ENCODE measurements at regions not wholly inside any gene's neighbourhood (a gene's known extent, or its start where the extent isn't known, plus 50 kb on each side); places are given as distances from the start of the nearest gene placed in this dataset.

DNA sequence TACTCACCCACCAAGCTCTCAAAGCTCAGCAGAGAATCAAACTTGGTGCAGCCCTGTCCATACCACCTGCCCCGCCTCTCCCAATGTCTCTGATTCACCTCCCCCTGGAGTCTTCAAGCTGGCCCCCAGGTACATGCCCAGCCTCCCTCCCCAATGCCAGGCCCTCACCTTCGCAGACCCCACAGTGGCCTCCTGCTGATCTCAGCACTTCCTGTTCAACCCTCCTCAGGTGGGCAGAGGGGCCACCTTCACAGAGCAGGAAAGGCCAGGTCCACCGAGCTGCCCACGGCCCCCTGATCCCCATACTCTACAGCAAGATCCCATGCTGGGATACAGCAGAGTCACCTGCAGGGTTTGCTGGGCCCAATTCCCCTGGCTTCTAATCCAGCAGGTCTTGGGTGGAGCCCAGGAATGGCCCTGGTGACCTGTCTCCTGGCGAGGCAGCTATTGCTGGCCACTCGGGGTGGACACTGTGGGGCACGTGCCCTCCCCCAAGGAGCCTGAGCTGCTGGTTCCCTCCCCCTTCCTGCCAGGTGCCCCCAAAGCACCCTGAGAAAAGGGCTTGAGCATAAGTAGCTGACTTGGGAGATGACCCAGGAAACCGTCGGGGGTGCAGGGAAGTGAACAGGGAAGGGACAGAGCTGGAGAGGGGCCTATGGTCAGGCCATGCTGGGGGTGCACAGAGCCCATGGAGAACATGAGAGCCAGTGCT is 150.7 kb downstream of the BRD1 start:
- Histone ChIP-seq H3K27ac (ENCODE audit: low read length) (no peak overlapping the region), H3K36me3 (ENCODE audit: control insufficient read depth in 2 of 2, extremely low read depth in 1 of 2, insufficient read depth in 1 of 2, low read length in 1 of 2) (no peaks in the 10 kb centered on the region), H3K4me3 (ENCODE audit: control insufficient read depth in 1 of 2, extremely low read depth in 1 of 2, low read length in 1 of 2) (no peak overlapping the region), H3K9me3 (no peaks in the 10 kb centered on the region), H3K4me1 (ENCODE audit: control insufficient read depth in 1 of 2, extremely low read depth in 1 of 2, insufficient read depth in 2 of 2, low read length in 2 of 2) (peaks cover 0 to 6% of the 10 kb centered on the region in 2 experiments), H3K27me3 (replicated peaks in 1 of 2; ENCODE audit: control insufficient read depth in 2 of 2, extremely low read depth in 1 of 2, insufficient read depth in 2 of 2, low read length in 1 of 2) (peaks cover 0 to 38% of the 10 kb centered on the region in 2 experiments)
- CTCF ChIA-PET: no interaction called here
- Mint-ChIP-seq H3K9me3 (no peaks in the 10 kb centered on the region), H3K4me3 (no peak overlapping the region), H3K27me3 (peaks cover 9 to 15% of the 10 kb centered on the region in 2 donors), H3K4me1 (peaks cover 0 to 12% (median 12%) of the 10 kb centered on the region in 3 donors), H3K36me3 (no peaks in the 10 kb centered on the region), H3K27ac (no peak overlapping the region)
- POLR2A ChIA-PET: no interaction called here
- 64% methylated on average over 7 of the region's 9 CpGs for WGBS (ENCODE audit: insufficient coverage)
- DNase-seq: peak in 2 of 35 experiments; percentile 4 to 10
- no peak for ATAC-seq (replicated peaks in 1 of 4)

- H3K4me1 ChIP-seq (ENCODE audit: control insufficient read depth in 1 of 2, extremely low read depth in 1 of 2, insufficient read depth in 2 of 2, low read length in 2 of 2): peaks cover 0 to 11% of the 10 kb centered on the region in 2 experiments
- no peak for ATAC-seq (replicated peaks in 1 of 4)
- ChIA-PET POLR2A (no interaction called here), CTCF (no interaction called here)
- H3K4me1 Mint-ChIP-seq: peaks cover 5 to 19% (median 19%) of the 10 kb centered on the region in 3 donors
- no peaks in the 10 kb centered on the region for H3K9me3 Mint-ChIP-seq
- H3K36me3 ChIP-seq (ENCODE audit: control insufficient read depth in 2 of 2, extremely low read depth in 1 of 2, insufficient read depth in 1 of 2, low read length in 1 of 2): no peaks in the 10 kb centered on the region
- no peaks in the 10 kb centered on the region for H3K36me3 Mint-ChIP-seq
- H3K4me3 Mint-ChIP-seq: no peak overlapping the region
- peaks cover 2 to 43% of the 10 kb centered on the region in 2 experiments for H3K27me3 ChIP-seq (replicated peaks in 1 of 2; ENCODE audit: control insufficient read depth in 2 of 2, extremely low read depth in 1 of 2, insufficient read depth in 2 of 2, low read length in 1 of 2)
- H3K27ac ChIP-seq (ENCODE audit: low read length): no peak overlapping the region
- H3K9me3 ChIP-seq: no peaks in the 10 kb centered on the region
- WGBS (ENCODE audit: insufficient coverage): 81% methylated on average over 2 of the region's 5 CpGs
- peak in 1 of 35 experiments; percentile 3 for DNase-seq
- peaks cover 16 to 22% of the 10 kb centered on the region in 2 donors for H3K27me3 Mint-ChIP-seq
- no peak overlapping the region for H3K27ac Mint-ChIP-seq
- no peak overlapping the region for H3K4me3 ChIP-seq (ENCODE audit: control insufficient read depth in 1 of 2, extremely low read depth in 1 of 2, low read length in 1 of 2)
Measured at GRCh38 chr22:49676230-49676629, 151.4 kb downstream of the BRD1 start.

- Mint-ChIP-seq H3K27me3 (peaks cover 20 to 25% of the 10 kb centered on the region in 2 donors), H3K27ac (no peak overlapping the region), H3K36me3 (no peaks in the 10 kb centered on the region), H3K4me3 (no peak overlapping the region), H3K9me3 (no peaks in the 10 kb centered on the region), H3K4me1 (peaks cover 8 to 22% (median 22%) of the 10 kb centered on the region in 3 donors)
- no peaks in the 10 kb centered on the region for H3K36me3 ChIP-seq (ENCODE audit: control insufficient read depth in 2 of 2, extremely low read depth in 1 of 2, insufficient read depth in 1 of 2, low read length in 1 of 2)
- no peak for ATAC-seq (replicated peaks in 1 of 4)
- CTCF ChIA-PET: no interaction called here
- DNase-seq: peak in 1 of 35 experiments; percentile 1
- H3K27me3 ChIP-seq (replicated peaks in 1 of 2; ENCODE audit: control insufficient read depth in 2 of 2, extremely low read depth in 1 of 2, insufficient read depth in 2 of 2, low read length in 1 of 2): peaks cover 2 to 51% of the 10 kb centered on the region in 2 experiments
- POLR2A ChIA-PET: no interaction called here
- H3K4me1 ChIP-seq (ENCODE audit: control insufficient read depth in 1 of 2, extremely low read depth in 1 of 2, insufficient read depth in 2 of 2, low read length in 2 of 2): peaks cover 0 to 18% of the 10 kb centered on the region in 2 experiments
- no peak overlapping the region for H3K4me3 ChIP-seq (ENCODE audit: control insufficient read depth in 1 of 2, extremely low read depth in 1 of 2, low read length in 1 of 2)
- no peak overlapping the region for H3K27ac ChIP-seq (ENCODE audit: low read length)
- no peaks in the 10 kb centered on the region for H3K9me3 ChIP-seq
- whole genome bisulfite sequencing (ENCODE audit: insufficient coverage): 86% methylated on average over 4 of the region's 12 CpGs
Measured at GRCh38 chr22:49674479-49675050, 153.1 kb downstream of the BRD1 start.

DNA sequence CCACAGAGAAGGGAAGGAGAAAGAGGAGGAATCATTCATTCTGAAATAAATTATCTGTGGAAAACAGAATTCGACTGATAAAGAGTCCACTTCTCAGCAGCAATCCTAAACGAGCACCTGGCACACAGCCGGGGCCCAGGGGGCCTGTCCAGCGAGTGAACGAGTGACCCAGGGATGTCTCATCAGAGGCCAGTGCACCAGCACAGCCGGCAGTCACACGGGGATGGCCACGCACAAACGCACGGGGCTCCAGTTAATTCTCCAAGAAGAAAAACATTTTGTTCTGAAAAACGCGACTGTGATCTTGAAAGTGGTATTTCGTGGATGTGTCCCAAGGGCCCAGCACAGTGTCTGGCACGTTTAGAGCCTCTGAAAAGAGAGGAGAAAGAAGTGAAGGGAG is 154.6 kb downstream of the BRD1 start:
- ATAC-seq (replicated peaks in 1 of 4): no peak
- Histone ChIP-seq H3K27me3 (replicated peaks in 1 of 2; ENCODE audit: control insufficient read depth in 2 of 2, extremely low read depth in 1 of 2, insufficient read depth in 2 of 2, low read length in 1 of 2) (peaks cover 2 to 53% of the 10 kb centered on the region in 2 experiments), H3K4me3 (ENCODE audit: control insufficient read depth in 1 of 2, extremely low read depth in 1 of 2, low read length in 1 of 2) (no peak overlapping the region), H3K27ac (ENCODE audit: low read length) (no peak overlapping the region), H3K4me1 (ENCODE audit: control insufficient read depth in 1 of 2, extremely low read depth in 1 of 2, insufficient read depth in 2 of 2, low read length in 2 of 2) (peaks cover 5 to 18% of the 10 kb centered on the region in 2 experiments), H3K36me3 (ENCODE audit: control insufficient read depth in 2 of 2, extremely low read depth in 1 of 2, insufficient read depth in 1 of 2, low read length in 1 of 2) (no peaks in the 10 kb centered on the region), H3K9me3 (no peaks in the 10 kb centered on the region)
- POLR2A ChIA-PET: no interaction called here
- H3K9me3 Mint-ChIP-seq: no peaks in the 10 kb centered on the region
- H3K4me3 Mint-ChIP-seq: no peak overlapping the region
- H3K4me1 Mint-ChIP-seq: peaks cover 8 to 20% (median 10%) of the 10 kb centered on the region in 3 donors
- H3K27me3 Mint-ChIP-seq: peaks cover 11 to 32% of the 10 kb centered on the region in 2 donors
- H3K36me3 Mint-ChIP-seq: no peaks in the 10 kb centered on the region
- CTCF ChIA-PET: no interaction called here
- 67% methylated on average over 13 of the region's 14 CpGs for WGBS (ENCODE audit: insufficient coverage)
- H3K27ac Mint-ChIP-seq: no peak overlapping the region
- DNase-seq: no peak

DNA sequence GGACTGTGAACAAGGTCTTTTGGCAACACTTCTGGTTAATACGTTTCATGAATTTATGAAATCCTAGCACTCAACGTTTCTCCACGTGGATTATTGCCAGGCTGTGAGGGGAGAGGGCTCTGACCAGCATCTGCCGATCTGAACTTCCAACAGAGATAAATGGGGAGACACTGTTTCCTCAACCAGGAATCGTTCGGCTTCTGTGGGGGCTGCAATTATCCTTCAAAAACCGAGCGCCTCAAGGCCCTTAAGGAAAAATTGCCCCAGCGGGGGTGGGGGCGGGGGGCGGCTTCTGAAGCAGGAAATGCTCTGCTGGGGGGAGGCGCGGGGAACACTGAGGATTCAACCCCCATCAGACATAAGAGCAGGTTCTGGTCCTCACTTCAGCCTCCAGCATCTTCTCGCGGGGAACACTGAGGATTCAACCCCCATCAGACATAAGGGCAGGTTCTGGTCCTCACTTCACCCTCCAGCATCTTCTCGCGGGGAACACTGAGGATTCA is 155.6 kb downstream of the BRD1 start:
- DNase-seq (peak in 2 of 35 experiments; percentile 2 to 10), ATAC-seq (replicated peaks in 1 of 4) (no peak)
- Mint-ChIP-seq H3K4me3 (peak overlapping the region; percentile 66 to 86 (median 81)), H3K4me1 (peaks cover 10 to 23% (median 13%) of the 10 kb centered on the region in 3 donors), H3K27me3 (peaks cover 11 to 29% of the 10 kb centered on the region in 2 donors), H3K36me3 (no peaks in the 10 kb centered on the region), H3K9me3 (no peaks in the 10 kb centered on the region), H3K27ac (no peak overlapping the region)
- Histone ChIP-seq H3K9me3 (no peaks in the 10 kb centered on the region), H3K27me3 (replicated peaks in 1 of 2; ENCODE audit: control insufficient read depth in 2 of 2, extremely low read depth in 1 of 2, insufficient read depth in 2 of 2, low read length in 1 of 2) (peaks cover 2 to 44% of the 10 kb centered on the region in 2 experiments), H3K4me1 (ENCODE audit: control insufficient read depth in 1 of 2, extremely low read depth in 1 of 2, insufficient read depth in 2 of 2, low read length in 2 of 2) (peaks cover 5 to 25% of the 10 kb centered on the region in 2 experiments), H3K27ac (ENCODE audit: low read length) (no peak overlapping the region), H3K36me3 (ENCODE audit: control insufficient read depth in 2 of 2, extremely low read depth in 1 of 2, insufficient read depth in 1 of 2, low read length in 1 of 2) (no peaks in the 10 kb centered on the region), H3K4me3 (ENCODE audit: control insufficient read depth in 1 of 2, extremely low read depth in 1 of 2, low read length in 1 of 2) (no peak overlapping the region)
- POLR2A ChIA-PET: no interaction called here
- 42% methylated on average over 3 of the region's 17 CpGs for WGBS (ENCODE audit: insufficient coverage)
- CTCF ChIA-PET: no interaction called here

- WGBS (ENCODE audit: insufficient coverage): 4% methylated on average over 5 of the region's 28 CpGs
- Histone ChIP-seq H3K9me3 (no peaks in the 10 kb centered on the region), H3K27ac (ENCODE audit: low read length) (no peak overlapping the region), H3K4me1 (ENCODE audit: control insufficient read depth in 1 of 2, extremely low read depth in 1 of 2, insufficient read depth in 2 of 2, low read length in 2 of 2) (peaks cover 5 to 31% of the 10 kb centered on the region in 2 experiments), H3K36me3 (ENCODE audit: control insufficient read depth in 2 of 2, extremely low read depth in 1 of 2, insufficient read depth in 1 of 2, low read length in 1 of 2) (no peaks in the 10 kb centered on the region), H3K4me3 (ENCODE audit: control insufficient read depth in 1 of 2, extremely low read depth in 1 of 2, low read length in 1 of 2) (peak overlapping the region; percentile 25 to 49), H3K27me3 (replicated peaks in 1 of 2; ENCODE audit: control insufficient read depth in 2 of 2, extremely low read depth in 1 of 2, insufficient read depth in 2 of 2, low read length in 1 of 2) (peaks cover 2 to 40% of the 10 kb centered on the region in 2 experiments)
- Mint-ChIP-seq H3K4me1 (peaks cover 16 to 29% (median 19%) of the 10 kb centered on the region in 3 donors), H3K36me3 (no peaks in the 10 kb centered on the region), H3K9me3 (no peaks in the 10 kb centered on the region), H3K4me3 (peak overlapping the region; percentile 66 to 86 (median 81)), H3K27me3 (peaks cover 11 to 30% of the 10 kb centered on the region in 2 donors), H3K27ac (peak overlapping the region; percentile 62 to 66)
- CTCF ChIA-PET: no interaction called here
- POLR2A ChIA-PET: no interaction called here
- ATAC-seq (replicated peaks in 1 of 4) (peak in 1 of 4 experiments; percentile 15), DNase-seq (peak in 3 of 35 experiments; percentile 4 to 9 (median 7))
Measured at GRCh38 chr22:49671331-49672013, 156.2 kb downstream of the BRD1 start.

All from T-cell (primary cell).